ENCODE measurements at regions not wholly inside any gene's neighbourhood (a gene's known extent, or its start where the extent isn't known, plus 50 kb on each side); places are given as distances from the start of the nearest gene placed in this dataset.
A peak's percentile ranks its signal among the peaks of the same experiment; 100 is the strongest.

DNA sequence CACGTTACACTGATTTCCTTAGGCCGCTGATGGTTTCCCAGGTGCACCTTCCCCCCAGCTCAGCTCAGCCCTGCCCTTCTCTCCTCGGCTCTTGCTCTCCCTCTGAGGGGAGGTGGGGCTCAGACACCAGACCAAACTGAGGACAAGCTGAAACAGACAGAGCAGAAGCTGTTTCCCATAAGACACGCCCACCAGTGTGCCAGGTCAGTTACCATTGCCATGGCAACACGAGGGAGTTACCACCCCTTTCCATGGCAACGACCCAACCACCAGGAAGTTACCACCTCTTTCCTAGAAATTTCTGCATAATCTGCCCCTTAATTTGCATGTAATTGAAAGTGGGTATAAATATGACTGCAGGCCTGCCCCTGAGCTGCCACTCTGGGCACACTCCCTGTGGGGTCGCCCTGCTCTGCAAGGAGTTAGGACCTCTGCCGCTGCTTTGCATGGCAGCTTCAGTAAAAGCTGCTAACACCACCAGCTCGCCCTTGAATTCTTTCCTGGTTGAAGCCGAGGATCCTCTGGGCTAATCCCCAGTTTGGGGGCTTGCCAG lies 120.9 kb upstream of the SMIM21 start:
- no peak overlapping the region for H3K4me2 ChIP-seq (ENCODE audit: insufficient read depth, low read length)
- H2AFZ ChIP-seq (ENCODE audit: low read depth, low read length): no peak overlapping the region
- H3K27me3 ChIP-seq (ENCODE audit: control insufficient read depth in 2 of 2, insufficient read depth in 2 of 2, low read length in 2 of 2): peaks cover 0 to 7% of the 10 kb centered on the region in 2 experiments; a peak in 1 of 5 replicates
- H3K36me3 ChIP-seq (ENCODE audit: control insufficient read depth, insufficient read depth, low read length): no peaks in the 10 kb centered on the region
- BruUV-seq (replicated peaks): no TSS peak
- ATAC-seq (no peak), DNase-seq (ENCODE audit: extremely low read depth in 1 of 4, low spot score in 3 of 4) (peak in 1 of 4 experiments; percentile 0), FAIRE-seq (no peak)
- no peak overlapping the region for H3K27ac ChIP-seq (ENCODE audit: extremely low read depth, low read depth, low read length)
- H4K20me1 ChIP-seq (replicated peaks; ENCODE audit: control insufficient read depth, insufficient read depth, low read length): no peaks in the 10 kb centered on the region
- no peaks in the 10 kb centered on the region for H3K9me1 ChIP-seq (ENCODE audit: control insufficient read depth, insufficient read depth, low read length)
- H3K9me3 ChIP-seq (replicated peaks; ENCODE audit: control insufficient read depth, insufficient read depth, low read depth, low read length): no peaks in the 10 kb centered on the region
- no peaks in the 10 kb centered on the region for H3K79me2 ChIP-seq (ENCODE audit: control insufficient read depth, insufficient read depth, low read length)
- in situ Hi-C loops (cut with MboI) (no loop called here), intact Hi-C loops (cut with micrococcal nuclease) (no loop called here)
- no peak overlapping the region for H3K4me3 ChIP-seq
- no peak overlapping the region for H3K9ac ChIP-seq (ENCODE audit: insufficient read depth in 1 of 2, low read depth in 2 of 2, low read length in 2 of 2)
- no peak for TF ChIP-seq SRSF7 (optimal IDR thresholded peaks at IDR 0.05; ENCODE audit: low read depth, low read length)
- TF ChIP-seq RFX1 (IDR thresholded peaks at IDR 0.05): peak; percentile 78
- TF ChIP-seq RUNX1 (IDR thresholded peaks at IDR 0.05; ENCODE audit: low read depth): no peak
- no peak for TF ChIP-seq CREB3 (tag; conservative IDR thresholded peaks at IDR 0.05; ENCODE audit: low read depth)
- TF ChIP-seq CREBBP (IDR thresholded peaks at IDR 0.05; ENCODE audit: low read depth, low read length): no peak
- ChIA-PET CTCF (ENCODE audit: low intra/inter-chr PET ratio) (no interaction called here), POLR2A (no interaction called here)
- no peaks in the 10 kb centered on the region; a peak in 1 of 5 replicates for H3K4me1 ChIP-seq (replicated peaks in 1 of 2; ENCODE audit: control insufficient read depth in 2 of 2, insufficient read depth in 2 of 2, low read length in 2 of 2)
- 2% methylated on average over 8 of the region's 10 CpGs for WGBS (ENCODE audit: insufficient coverage, low coverage, missing lambda C conversion rate)

DNA sequence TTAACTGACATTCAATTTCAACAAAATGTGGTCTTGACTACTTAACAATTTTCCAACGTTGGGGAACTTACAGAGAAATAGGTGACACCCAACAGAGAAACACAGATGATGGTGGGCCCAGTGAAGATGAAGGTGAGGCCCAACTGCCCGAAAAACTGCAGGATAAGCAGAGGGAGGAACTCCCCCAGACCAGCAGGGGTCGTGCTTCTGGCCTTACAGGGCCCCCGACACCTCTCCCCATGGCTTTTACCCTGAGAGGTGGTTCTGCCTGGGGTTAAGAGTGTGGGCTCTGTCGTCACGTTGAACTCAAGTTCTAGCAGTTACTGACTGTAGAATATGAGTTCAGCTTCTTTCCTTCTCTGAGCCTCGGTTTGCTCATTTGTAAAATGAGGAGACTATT lies 119.5 kb upstream of the SMIM21 start:
- WGBS (ENCODE audit: insufficient coverage, low coverage, missing lambda C conversion rate): 0% methylated on average over 5 of the region's 7 CpGs
- in situ Hi-C loops (cut with MboI): no loop called here
- intact Hi-C loops (cut with micrococcal nuclease): no loop called here
- 0 out of 2 replicates have a peak, but pooled peaks have one; percentile 15 for TF ChIP-seq SMC3 (conservative IDR thresholded peaks at IDR 0.05; ENCODE audit: insufficient read depth, low read depth, low read length)
- TF ChIP-seq, protein P1, sequence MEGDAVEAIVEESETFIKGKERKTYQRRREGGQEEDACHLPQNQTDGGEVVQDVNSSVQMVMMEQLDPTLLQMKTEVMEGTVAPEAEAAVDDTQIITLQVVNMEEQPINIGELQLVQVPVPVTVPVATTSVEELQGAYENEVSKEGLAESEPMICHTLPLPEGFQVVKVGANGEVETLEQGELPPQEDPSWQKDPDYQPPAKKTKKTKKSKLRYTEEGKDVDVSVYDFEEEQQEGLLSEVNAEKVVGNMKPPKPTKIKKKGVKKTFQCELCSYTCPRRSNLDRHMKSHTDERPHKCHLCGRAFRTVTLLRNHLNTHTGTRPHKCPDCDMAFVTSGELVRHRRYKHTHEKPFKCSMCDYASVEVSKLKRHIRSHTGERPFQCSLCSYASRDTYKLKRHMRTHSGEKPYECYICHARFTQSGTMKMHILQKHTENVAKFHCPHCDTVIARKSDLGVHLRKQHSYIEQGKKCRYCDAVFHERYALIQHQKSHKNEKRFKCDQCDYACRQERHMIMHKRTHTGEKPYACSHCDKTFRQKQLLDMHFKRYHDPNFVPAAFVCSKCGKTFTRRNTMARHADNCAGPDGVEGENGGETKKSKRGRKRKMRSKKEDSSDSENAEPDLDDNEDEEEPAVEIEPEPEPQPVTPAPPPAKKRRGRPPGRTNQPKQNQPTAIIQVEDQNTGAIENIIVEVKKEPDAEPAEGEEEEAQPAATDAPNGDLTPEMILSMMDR (IDR thresholded peaks at IDR 0.05 in 2 of 3, conservative IDR thresholded peaks at IDR 0.05 in 1 of 3; ENCODE audit: insufficient read depth in 2 of 3, low read depth in 1 of 3, low read length in 3 of 3): peak; percentile 24 to 42 (median 31); a peak in 4 of 6 replicates
- no peak for TF ChIP-seq CSDE1 (IDR thresholded peaks at IDR 0.05)
- no peak for TF ChIP-seq ZNF740 (CRISPR knock-in tag; IDR thresholded peaks at IDR 0.05)
- TF ChIP-seq ZNF740 (tag; IDR thresholded peaks at IDR 0.05): no peak
- TF ChIP-seq NFE2L1 (tag; IDR thresholded peaks at IDR 0.05; ENCODE audit: borderline replicate concordance, low read depth): no peak
- peak in 1 of 2 experiments; percentile 12; a peak in 1 of 4 replicates for TF ChIP-seq RAD21 (CRISPR knock-in tag; conservative IDR thresholded peaks at IDR 0.05 in 1 of 2, IDR thresholded peaks at IDR 0.05 in 1 of 2)
- peak; percentile 13 to 19 (median 15) for DNase-seq (ENCODE audit: extremely low read depth in 1 of 4, low spot score in 3 of 4)
- FAIRE-seq: no peak
- no peak overlapping the region for H3K4me3 ChIP-seq
- H3K9me3 ChIP-seq (replicated peaks; ENCODE audit: control insufficient read depth, insufficient read depth, low read depth, low read length): no peaks in the 10 kb centered on the region
- peak; percentile 79 for ATAC-seq
- ChIA-PET CTCF (ENCODE audit: low intra/inter-chr PET ratio) (no interaction called here), POLR2A (no interaction called here)
- H3K79me2 ChIP-seq (ENCODE audit: control insufficient read depth, insufficient read depth, low read length): no peaks in the 10 kb centered on the region
- H3K4me1 ChIP-seq (replicated peaks in 1 of 2; ENCODE audit: control insufficient read depth in 2 of 2, insufficient read depth in 2 of 2, low read length in 2 of 2): no peaks in the 10 kb centered on the region; a peak in 1 of 5 replicates
- H3K27me3 ChIP-seq (ENCODE audit: control insufficient read depth in 2 of 2, insufficient read depth in 2 of 2, low read length in 2 of 2): peaks cover 0 to 4% of the 10 kb centered on the region in 2 experiments; a peak in 1 of 5 replicates
- BruUV-seq (replicated peaks): no TSS peak
- H3K27ac ChIP-seq (ENCODE audit: extremely low read depth, low read depth, low read length): no peak overlapping the region
- no peaks in the 10 kb centered on the region for H3K36me3 ChIP-seq (ENCODE audit: control insufficient read depth, insufficient read depth, low read length)
- H3K4me2 ChIP-seq (ENCODE audit: insufficient read depth, low read length): no peak overlapping the region
- H3K9ac ChIP-seq (ENCODE audit: insufficient read depth in 1 of 2, low read depth in 2 of 2, low read length in 2 of 2): no peak overlapping the region
- no peaks in the 10 kb centered on the region for H3K9me1 ChIP-seq (ENCODE audit: control insufficient read depth, insufficient read depth, low read length)
- no peak overlapping the region; the same call in 1 of the 2 replicates for H2AFZ ChIP-seq (ENCODE audit: low read depth, low read length)
- H4K20me1 ChIP-seq (replicated peaks; ENCODE audit: control insufficient read depth, insufficient read depth, low read length): no peaks in the 10 kb centered on the region

Data from K562 (cell line).